PC-3 (cell line): ENCODE measurements at regions not wholly inside any gene's neighbourhood (a gene's known extent, or its start where the extent isn't known, plus 50 kb on each side); places are given as distances from the start of the nearest gene placed in this dataset.

ENCODE experiments used
- ATAC-seq: fragments of 200-7000 bp; cut with Tn5 transposase; 2 replicates; pipeline ENCODE4 v1.9.1; 2020; ENCODE audit warnings: mild to moderate bottlenecking, moderate library complexity
- BruUV-seq: library from RNA; stranded (reverse); fragments of 400-500 nt; replicated peaks from 2 replicates; lab custom pipeline; 2021; lab: Mats Ljungman, UMichigan
- CTCF ChIA-PET: fragments of 300-600 bp; sonication (Branson Sonifier 250); formaldehyde crosslinking; loops from one replicate; lab custom pipeline; 2022; ENCODE audit warnings: antibody characterized with exemption; lab: Charles Lee
- POLR2A ChIA-PET: fragments of 300-600 bp; sonication (Branson Sonifier 250); formaldehyde crosslinking; loops from one replicate; lab custom pipeline; 2022; ENCODE audit warnings: antibody characterized with exemption; ENCODE audit not compliant: unreplicated experiment; lab: Charles Lee
- DNase-seq: peaks from one replicate; pipeline ENCODE4 v3.0.0-alpha.2; 2015
- H2AFZ ChIP-seq: fragments of 300-600 bp; sonication (generic); 2 replicates; pipeline ENCODE4 v1.6.0; 2016; ENCODE audit warnings: antibody characterized with exemption, low read length
- H3F3A ChIP-seq: fragments of 300-600 bp; sonication (generic); one replicate; pipeline ENCODE4 v1.6.0; 2017; ENCODE audit warnings: antibody characterized with exemption, low read length, control low read depth, mild to moderate bottlenecking; ENCODE audit not compliant: unreplicated experiment
- H3K27ac ChIP-seq: fragments of 300-600 bp; sonication (generic); 2 replicates; pipeline ENCODE4 v1.5.1; 2016; ENCODE audit warnings: mild to moderate bottlenecking, low read length
- H3K27me3 ChIP-seq: fragments of 300-600 bp; sonication (generic); 2 replicates; pipeline ENCODE4 v1.6.1; 2016; ENCODE audit warnings: low read length, mixed read lengths
- H3K36me3 ChIP-seq: fragments of 300-600 bp; sonication (generic); 2 replicates; pipeline ENCODE4 v1.6.1; 2016; ENCODE audit warnings: low read depth, mixed run types, low read length, mixed read lengths
- H3K4me1 ChIP-seq: fragments of 300-600 bp; sonication (generic); 2 replicates; pipeline ENCODE4 v1.5.1; 2016; ENCODE audit warnings: low read length; ENCODE audit not compliant: insufficient read depth
- H3K4me2 ChIP-seq: fragments of 300-600 bp; sonication (generic); 2 replicates; pipeline ENCODE4 v1.6.0; 2016; ENCODE audit warnings: low read length
- H3K4me3 ChIP-seq: fragments of 300-600 bp; sonication (generic); 2 replicates; pipeline ENCODE4 v1.5.1; 2016; ENCODE audit warnings: mild to moderate bottlenecking, low read length, mixed read lengths
- H3K79me2 ChIP-seq: fragments of 300-600 bp; sonication (generic); 2 replicates; pipeline ENCODE4 v1.6.1; 2017; ENCODE audit warnings: low read length, mixed read lengths
- H3K9ac ChIP-seq: fragments of 300-600 bp; sonication (generic); 2 replicates; pipeline ENCODE4 v1.6.0; 2016; ENCODE audit warnings: mild to moderate bottlenecking, low read length
- H3K9me2 ChIP-seq: fragments of 300-600 bp; sonication (generic); replicated peaks from 2 replicates; pipeline ENCODE4 v1.6.1; 2016; ENCODE audit warnings: mixed run types, low read length, mixed read lengths
- H3K9me3 ChIP-seq: fragments of 300-600 bp; sonication (generic); 2 replicates; pipeline ENCODE4 v1.6.1; 2016; ENCODE audit warnings: low read length, mixed read lengths
- H4K20me1 ChIP-seq: fragments of 300-600 bp; sonication (generic); 2 replicates; pipeline ENCODE4 v1.6.1; 2016; ENCODE audit warnings: low read length, mixed read lengths
- EZH2 ChIP-seq: fragments of 300-600 bp; sonication (generic); IDR thresholded peaks from one replicate; pipeline ENCODE4 v1.6.1; 2017; ENCODE audit warnings: antibody characterized with exemption, mild to moderate bottlenecking, low read length; ENCODE audit not compliant: unreplicated experiment
- EZH2phosphoT487 ChIP-seq: fragments of 300-600 bp; sonication (generic); IDR thresholded peaks from 2 replicates; pipeline ENCODE4 v1.6.1; 2018; ENCODE audit warnings: mild to moderate bottlenecking, antibody characterized with exemption, low read length, borderline replicate concordance
- intact Hi-C: fragments of 100-400 bp; cut with micrococcal nuclease; formaldehyde crosslinking; loops from 2 replicates; pipeline ENCODE4 v1.9.0; 2023
- TF ChIP-seq, protein P1 (sequence below): fragments of 300-600 bp; sonication (generic); conservative IDR thresholded peaks from 2 replicates; pipeline ENCODE4 v1.5.1; 2017; ENCODE audit warnings: antibody characterized with exemption, low read depth, mild to moderate bottlenecking, low read length

DNA sequence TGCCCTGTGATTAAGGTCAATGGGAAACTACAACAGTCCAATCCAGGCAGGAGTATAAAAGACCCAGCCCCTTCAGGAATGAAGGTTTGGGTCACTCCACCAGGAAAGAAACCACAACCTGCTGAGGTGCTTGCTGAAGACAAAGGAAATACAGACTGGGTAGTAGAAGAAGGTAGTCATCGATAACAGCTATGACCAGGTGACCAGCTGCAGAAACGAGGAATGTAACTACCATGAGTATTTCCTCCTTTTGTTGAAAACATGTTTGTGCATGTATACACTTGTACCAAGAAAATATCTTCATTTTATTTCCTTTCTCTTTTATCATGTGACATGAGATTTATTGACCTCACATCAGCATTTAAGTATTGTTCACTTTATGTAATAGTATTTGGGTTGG lies 409.1 kb downstream of the FOXG1 start:
- H3K4me1 ChIP-seq: no peaks in the 10 kb centered on the region

DNA sequence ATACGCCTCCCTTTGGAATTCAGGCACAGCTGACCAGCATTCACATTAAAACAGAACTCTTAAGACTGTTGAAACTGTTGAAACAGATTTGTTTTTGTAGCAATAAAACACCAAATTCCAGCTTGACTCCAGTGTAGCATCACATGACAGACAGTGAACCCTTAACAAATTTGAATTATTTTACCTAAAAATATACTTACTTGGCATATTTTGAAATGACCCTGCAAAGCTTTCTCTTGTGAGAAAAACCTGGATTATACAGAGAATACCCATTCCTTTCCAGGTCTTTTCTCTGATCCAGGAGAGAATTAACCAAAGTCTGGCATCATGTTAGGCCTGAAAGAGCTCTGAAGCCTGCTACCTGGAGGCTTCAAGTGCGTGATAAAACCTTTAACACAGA lies 410.3 kb downstream of the FOXG1 start:
- H3F3A ChIP-seq: no peaks in the 10 kb centered on the region
- H3K4me2 ChIP-seq: no peak overlapping the region
- no peaks in the 10 kb centered on the region for H3K4me1 ChIP-seq
- ChIA-PET CTCF (no interaction called here), POLR2A (interaction anchor here (0.6 kb wide), 1 partner anchor 84 kb away, joined by 3 read pairs; no protein-coding TSS in a partner anchor)
- H3K27me3 ChIP-seq: peaks cover 38% of the 10 kb centered on the region
- DNase-seq (no peak), ATAC-seq (no peak)
- H3K36me3 ChIP-seq: no peaks in the 10 kb centered on the region
- H3K4me3 ChIP-seq: no peak overlapping the region
- TF ChIP-seq EZH2 (no peak), EZH2phosphoT487 (no peak)
- TF ChIP-seq, protein P1, sequence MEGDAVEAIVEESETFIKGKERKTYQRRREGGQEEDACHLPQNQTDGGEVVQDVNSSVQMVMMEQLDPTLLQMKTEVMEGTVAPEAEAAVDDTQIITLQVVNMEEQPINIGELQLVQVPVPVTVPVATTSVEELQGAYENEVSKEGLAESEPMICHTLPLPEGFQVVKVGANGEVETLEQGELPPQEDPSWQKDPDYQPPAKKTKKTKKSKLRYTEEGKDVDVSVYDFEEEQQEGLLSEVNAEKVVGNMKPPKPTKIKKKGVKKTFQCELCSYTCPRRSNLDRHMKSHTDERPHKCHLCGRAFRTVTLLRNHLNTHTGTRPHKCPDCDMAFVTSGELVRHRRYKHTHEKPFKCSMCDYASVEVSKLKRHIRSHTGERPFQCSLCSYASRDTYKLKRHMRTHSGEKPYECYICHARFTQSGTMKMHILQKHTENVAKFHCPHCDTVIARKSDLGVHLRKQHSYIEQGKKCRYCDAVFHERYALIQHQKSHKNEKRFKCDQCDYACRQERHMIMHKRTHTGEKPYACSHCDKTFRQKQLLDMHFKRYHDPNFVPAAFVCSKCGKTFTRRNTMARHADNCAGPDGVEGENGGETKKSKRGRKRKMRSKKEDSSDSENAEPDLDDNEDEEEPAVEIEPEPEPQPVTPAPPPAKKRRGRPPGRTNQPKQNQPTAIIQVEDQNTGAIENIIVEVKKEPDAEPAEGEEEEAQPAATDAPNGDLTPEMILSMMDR: no peak
- BruUV-seq: no TSS peak
- H3K27ac ChIP-seq: no peak overlapping the region
- H4K20me1 ChIP-seq: no peaks in the 10 kb centered on the region
- no peak overlapping the region for H3K9ac ChIP-seq
- no peaks in the 10 kb centered on the region for H3K9me2 ChIP-seq
- no peaks in the 10 kb centered on the region for H3K9me3 ChIP-seq
- no peak overlapping the region for H2AFZ ChIP-seq
- intact Hi-C loops: no loop called here
- no peaks in the 10 kb centered on the region for H3K79me2 ChIP-seq

More for the DNA sequence above, 409.1 kb downstream of the FOXG1 start:
- H4K20me1 ChIP-seq: no peaks in the 10 kb centered on the region
- no peaks in the 10 kb centered on the region for H3K9me3 ChIP-seq
- POLR2A ChIA-PET: no interaction called here
- TF ChIP-seq, protein P1: no peak
- TF ChIP-seq EZH2phosphoT487 (no peak), EZH2 (no peak)
- no peak overlapping the region for H2AFZ ChIP-seq
- H3K9me2 ChIP-seq: no peaks in the 10 kb centered on the region
- DNase-seq (no peak), ATAC-seq (no peak)
- no peak overlapping the region for H3K27ac ChIP-seq
- no peaks in the 10 kb centered on the region for H3K36me3 ChIP-seq
- CTCF ChIA-PET: no interaction called here
- BruUV-seq: no TSS peak
- no peak overlapping the region for H3K9ac ChIP-seq
- H3K27me3 ChIP-seq: peaks cover 26% of the 10 kb centered on the region
- no peaks in the 10 kb centered on the region for H3K79me2 ChIP-seq
- H3K4me3 ChIP-seq: no peak overlapping the region
- H3F3A ChIP-seq: no peaks in the 10 kb centered on the region
- intact Hi-C loops: no loop called here
- no peak overlapping the region for H3K4me2 ChIP-seq

DNA sequence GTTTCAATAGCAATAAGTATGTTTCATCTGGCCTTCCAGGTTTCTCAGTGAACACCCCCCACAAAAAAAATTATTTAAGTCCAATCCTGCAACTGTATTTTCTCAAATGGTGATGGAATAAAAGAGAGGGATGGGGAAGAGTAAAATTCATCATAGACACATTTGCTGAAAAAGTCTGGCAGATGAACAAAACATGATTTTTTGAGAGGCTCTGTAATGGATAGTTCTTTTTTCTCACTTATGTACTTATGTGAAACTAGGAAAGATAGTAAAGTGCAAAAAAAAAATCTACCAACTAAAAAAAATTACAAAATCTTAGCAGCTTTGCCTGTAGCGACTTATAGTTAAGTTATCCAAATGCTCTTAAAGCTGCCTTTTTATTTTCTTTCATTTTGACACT lies 412.4 kb downstream of the FOXG1 start:
- no peaks in the 10 kb centered on the region for H3K4me1 ChIP-seq
- no peak overlapping the region for H3K4me3 ChIP-seq
- no peak for TF ChIP-seq EZH2phosphoT487
- no peaks in the 10 kb centered on the region for H3K36me3 ChIP-seq
- H3K9me3 ChIP-seq: no peaks in the 10 kb centered on the region
- DNase-seq (no peak), ATAC-seq (no peak)
- no peaks in the 10 kb centered on the region for H3K79me2 ChIP-seq
- H3K27me3 ChIP-seq: peaks cover 54% of the 10 kb centered on the region
- BruUV-seq: no TSS peak
- no peaks in the 10 kb centered on the region for H4K20me1 ChIP-seq
- no peak overlapping the region for H2AFZ ChIP-seq
- H3K27ac ChIP-seq: no peak overlapping the region
- CTCF ChIA-PET: no interaction called here
- no peaks in the 10 kb centered on the region for H3K9me2 ChIP-seq
- H3K9ac ChIP-seq: no peak overlapping the region
- POLR2A ChIA-PET: interaction anchor here (0.5 kb wide), 1 partner anchor 397 kb away, joined by 3 read pairs; no protein-coding TSS in a partner anchor
- intact Hi-C loops: no loop called here
- no peak overlapping the region for H3K4me2 ChIP-seq
- no peaks in the 10 kb centered on the region for H3F3A ChIP-seq
